ENCODE measurements at regions not wholly inside any gene's neighbourhood (a gene's known extent, or its start where the extent isn't known, plus 50 kb on each side); places are given as distances from the start of the nearest gene placed in this dataset.

- no peak for DNase-seq (ENCODE audit: low read depth in 2 of 3, low spot score in 2 of 3)
Observed at GRCh38 chr6:146886587-146887446, 288.0 kb downstream of the ADGB start.

GRCh38 chr6:146887447-146888077 is 288.8 kb downstream of the ADGB start:
- DNase-seq (ENCODE audit: low read depth in 2 of 3, low spot score in 2 of 3), result no peak

GRCh38 chr6:146889303-146889702 is 290.5 kb downstream of the ADGB start:
- DNase-seq (ENCODE audit: low read depth in 2 of 3, low spot score in 2 of 3), result no peak

DNA sequence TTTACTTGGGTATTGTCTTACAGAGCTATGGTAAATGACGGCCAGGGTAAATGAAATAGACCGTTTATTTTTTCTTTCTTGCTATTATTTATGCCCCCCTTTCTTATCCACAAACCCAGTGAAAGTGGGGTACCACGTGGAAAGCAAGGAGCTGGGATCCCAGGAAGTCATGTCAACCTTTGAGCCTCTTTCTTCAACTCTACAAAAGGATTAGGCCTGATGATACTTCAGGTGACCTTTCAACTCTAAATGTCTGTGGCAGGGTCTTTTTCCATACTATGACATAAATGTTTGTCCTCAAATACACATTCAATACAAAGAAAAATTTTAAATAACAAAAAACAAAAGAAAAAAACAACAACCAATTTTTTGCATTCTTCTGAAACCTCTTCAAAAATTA is 291.4 kb downstream of the ADGB start:
- DNase-seq (ENCODE audit: low read depth in 2 of 3, low spot score in 2 of 3), result no peak

DNA sequence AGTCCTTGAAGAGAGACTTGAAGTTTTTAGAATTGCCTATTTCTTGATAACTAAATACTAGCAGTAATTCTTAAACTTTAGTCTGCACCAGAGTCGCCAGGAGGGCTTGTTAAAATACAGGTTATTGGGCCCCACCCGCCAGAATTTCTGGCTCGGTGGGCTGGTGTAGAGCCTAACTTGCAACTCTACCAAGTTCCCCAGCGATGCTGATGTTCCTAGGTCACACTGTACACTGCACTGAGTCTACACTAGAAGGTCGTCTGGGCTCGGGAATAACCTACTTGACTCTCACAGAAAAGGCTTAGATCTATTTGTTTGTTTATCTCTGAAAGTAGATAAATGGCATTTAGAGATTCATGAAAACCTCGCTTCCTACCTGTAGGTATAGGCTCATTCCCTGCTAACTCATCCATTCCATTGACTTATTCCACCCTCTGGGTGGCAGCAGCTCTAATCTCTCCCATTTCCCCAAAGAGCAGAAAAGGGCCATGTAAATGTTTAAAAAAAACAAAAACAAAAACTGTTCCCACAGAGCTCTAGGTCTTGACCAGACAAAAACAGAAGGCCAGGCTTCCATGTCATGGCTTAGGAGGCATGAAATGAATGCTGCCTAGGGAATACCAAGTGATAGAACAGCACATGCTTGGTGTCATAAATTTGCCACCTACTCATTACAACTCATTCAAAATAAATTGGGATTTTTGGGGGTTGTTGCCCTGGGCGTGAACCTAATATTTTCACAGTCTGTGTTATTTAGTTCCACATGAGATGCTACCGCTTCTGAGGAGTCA is 292.1 kb downstream of the ADGB start:
- DNase-seq (ENCODE audit: low read depth in 2 of 3, low spot score in 2 of 3), result no peak

GRCh38 chr6:146891615-146892265 is 293.0 kb downstream of the ADGB start:
- no peak for DNase-seq (ENCODE audit: low read depth in 2 of 3, low spot score in 2 of 3)

DNA sequence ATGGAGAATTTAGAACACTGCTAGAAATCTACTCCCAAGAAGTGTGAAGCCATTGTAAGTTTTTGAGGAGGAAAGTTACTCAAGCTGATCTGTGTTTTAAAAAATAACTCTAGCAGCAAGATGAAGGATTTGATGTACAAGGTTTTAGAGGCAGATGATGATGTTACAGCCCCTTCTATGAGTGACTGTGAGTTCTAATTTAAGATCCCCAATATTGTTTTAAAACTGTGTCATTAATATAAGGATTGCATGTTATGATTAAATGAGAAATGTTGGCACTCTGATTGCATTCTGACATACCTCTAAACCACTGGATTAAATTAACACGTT is 293.5 kb downstream of the ADGB start:
- DNase-seq (ENCODE audit: low read depth in 2 of 3, low spot score in 2 of 3), result no peak

DNA sequence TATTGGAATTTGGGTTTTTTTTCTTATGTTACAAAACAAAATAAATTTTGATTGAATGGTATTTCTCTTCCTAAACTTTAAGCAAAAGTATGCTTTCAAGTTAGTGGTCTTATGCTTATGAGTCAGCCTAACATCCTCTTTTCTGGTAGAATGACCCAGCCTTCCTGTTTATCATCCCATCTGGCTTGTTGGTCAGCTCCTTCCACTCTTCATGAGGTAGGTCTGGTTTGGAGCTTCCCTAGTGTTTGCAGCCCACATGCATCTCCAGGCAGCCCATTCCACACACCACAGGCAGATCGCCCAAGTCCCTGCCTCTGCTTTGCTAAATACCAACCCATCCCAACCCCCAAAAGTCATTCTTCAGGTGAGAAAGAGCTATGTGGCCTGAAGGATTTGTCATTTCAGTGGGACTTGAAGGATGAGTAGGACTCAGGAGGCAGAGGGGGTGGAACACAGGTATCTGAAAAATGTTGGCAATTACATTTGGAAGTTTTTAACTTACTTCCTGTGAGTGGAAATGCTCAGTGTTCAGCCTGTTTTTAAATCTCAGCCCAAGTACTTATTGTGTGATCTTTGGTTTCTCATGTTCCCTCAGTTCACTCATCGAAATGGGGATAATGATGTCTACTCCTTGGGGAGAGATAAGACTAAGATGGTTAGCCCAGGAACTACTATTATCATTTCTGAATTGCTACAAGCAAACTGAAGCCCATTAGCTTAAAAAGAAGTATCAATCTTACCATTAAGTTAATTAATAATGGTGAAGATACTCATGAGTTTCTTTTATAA is 294.0 kb downstream of the ADGB start:
- DNase-seq (ENCODE audit: low read depth in 2 of 3, low spot score in 2 of 3), result peak in 2 of 3 donors; percentile 82 to 90

DNA sequence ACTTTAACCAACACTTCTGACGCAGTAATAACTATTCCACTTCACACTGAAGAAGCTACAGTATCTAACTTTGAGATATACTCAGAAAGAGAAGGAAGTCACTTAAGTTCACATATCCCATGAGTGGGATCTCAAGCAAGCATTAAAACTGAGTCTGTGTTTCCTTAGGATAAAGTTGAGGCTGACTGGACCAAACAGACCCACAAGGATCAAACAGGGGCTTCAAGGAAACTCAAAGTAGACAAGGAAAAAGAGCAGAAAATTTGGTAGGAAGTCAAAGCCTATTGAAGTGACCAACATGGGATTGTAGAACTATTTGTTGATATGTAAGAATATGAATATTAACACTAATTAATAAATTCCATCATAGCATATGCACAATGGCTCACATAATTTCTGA is 294.9 kb downstream of the ADGB start:
- DNase-seq (ENCODE audit: low read depth in 2 of 3, low spot score in 2 of 3), result no peak

GRCh38 chr6:146894624-146895023 is 295.9 kb downstream of the ADGB start:
- DNase-seq (ENCODE audit: low read depth in 2 of 3, low spot score in 2 of 3), result no peak

DNA sequence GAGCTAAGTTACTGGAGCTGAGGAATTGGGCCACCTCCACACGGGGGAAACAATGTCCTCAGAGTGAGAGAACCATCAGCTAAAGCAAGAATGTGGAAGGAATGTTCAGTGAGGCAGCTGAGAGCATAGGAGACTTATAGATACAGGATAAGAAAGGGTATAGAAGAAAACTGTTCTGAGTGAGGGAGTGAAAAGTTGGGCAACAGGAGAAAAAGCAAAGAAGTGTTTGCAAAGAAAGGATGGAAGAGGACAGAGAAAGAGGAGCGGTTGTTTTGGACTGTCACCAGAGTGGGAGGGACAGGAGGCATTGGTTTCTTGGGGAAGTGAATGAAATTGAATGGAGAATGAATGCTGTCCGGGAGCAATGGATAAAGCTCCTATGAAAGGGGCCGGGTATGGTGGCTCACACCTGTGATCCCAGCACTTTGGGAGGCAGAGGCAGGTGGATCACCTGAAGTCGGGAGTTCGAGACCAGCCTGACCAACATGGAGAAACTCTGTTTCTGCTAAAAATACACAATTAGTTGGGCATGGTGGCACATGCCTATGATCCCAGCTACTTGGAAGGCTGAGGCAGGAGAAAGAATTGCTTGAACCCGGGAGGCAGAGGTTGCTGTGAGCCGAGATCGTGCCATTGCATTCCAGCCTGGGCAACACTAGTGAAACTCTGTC is 296.5 kb downstream of the ADGB start:
- no peak for DNase-seq (ENCODE audit: low read depth in 2 of 3, low spot score in 2 of 3)

GRCh38 chr6:146895772-146896061 is 296.9 kb downstream of the ADGB start:
- DNase-seq (ENCODE audit: low read depth in 2 of 3, low spot score in 2 of 3), result no peak

DNA sequence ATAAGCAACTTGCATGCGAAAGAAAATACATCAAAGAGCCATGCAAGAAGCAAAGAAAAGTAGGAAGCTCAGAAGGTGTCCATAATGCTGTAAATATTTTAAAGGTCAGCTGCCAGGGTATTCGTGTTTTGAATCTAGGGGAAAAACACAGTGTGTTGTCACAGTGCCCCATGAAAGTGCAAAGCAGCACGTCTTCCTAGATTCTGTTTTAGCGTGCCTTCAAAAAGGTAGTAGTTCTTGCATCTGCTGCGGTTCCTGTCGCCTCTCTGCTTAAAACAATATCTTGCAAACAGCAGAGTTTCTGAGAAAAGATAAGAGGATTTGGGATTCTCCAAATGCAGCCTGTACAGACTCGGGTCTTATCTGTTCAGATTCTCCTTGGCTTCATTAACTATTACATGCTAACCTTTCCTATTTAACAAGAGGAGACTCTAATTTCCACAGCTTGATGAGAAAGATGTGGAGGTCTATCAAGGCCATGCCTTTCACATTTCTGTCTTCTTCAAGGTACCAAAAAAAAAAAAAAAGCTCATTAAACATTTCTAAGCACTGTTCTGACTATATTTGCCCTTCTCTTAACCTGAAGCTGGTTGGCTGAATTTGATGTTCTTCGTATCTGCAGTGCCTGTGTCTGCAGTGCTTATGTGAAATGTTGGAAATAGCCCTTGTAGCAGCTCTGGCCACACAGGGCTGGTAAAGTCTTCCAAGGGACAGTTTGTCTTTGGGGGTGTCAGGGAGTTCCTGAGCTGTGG is 297.5 kb downstream of the ADGB start:
- no peak for DNase-seq (ENCODE audit: low read depth in 2 of 3, low spot score in 2 of 3)

DNA sequence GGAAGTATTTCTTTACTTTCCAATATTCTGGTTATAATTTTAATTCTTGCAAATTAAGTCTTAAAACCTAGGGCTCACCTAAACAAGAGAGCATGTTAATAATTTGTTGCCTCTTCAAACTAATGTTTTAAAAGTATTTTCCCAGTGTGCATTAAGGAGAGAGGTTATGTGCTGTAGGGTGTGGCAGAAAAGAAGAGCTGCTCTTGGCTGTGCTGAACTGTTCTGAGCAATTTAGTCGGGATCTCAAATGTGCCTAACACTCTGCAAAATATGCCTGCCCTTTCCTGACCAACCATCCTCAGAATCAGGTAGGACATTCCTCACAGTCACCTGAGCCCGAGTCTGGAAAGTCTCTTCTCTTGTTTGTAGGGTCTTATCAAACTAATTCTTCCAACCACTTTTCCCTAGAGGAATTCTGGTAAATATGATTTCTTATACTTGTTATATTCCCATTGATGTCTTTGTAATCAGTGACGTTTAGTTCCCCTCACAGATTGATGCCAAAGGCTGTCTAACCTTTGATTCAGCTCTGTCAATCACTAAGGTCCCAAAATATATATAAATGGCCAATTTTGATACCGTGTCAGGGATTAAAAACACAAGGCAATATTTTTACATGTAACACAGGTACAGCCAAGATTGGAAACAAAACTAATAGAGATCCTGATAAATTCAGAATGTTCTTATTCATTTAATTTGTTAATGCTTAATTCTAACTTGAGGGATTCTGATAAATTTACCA is 298.4 kb downstream of the ADGB start:
- DNase-seq (ENCODE audit: low read depth in 2 of 3, low spot score in 2 of 3), result no peak

DNA sequence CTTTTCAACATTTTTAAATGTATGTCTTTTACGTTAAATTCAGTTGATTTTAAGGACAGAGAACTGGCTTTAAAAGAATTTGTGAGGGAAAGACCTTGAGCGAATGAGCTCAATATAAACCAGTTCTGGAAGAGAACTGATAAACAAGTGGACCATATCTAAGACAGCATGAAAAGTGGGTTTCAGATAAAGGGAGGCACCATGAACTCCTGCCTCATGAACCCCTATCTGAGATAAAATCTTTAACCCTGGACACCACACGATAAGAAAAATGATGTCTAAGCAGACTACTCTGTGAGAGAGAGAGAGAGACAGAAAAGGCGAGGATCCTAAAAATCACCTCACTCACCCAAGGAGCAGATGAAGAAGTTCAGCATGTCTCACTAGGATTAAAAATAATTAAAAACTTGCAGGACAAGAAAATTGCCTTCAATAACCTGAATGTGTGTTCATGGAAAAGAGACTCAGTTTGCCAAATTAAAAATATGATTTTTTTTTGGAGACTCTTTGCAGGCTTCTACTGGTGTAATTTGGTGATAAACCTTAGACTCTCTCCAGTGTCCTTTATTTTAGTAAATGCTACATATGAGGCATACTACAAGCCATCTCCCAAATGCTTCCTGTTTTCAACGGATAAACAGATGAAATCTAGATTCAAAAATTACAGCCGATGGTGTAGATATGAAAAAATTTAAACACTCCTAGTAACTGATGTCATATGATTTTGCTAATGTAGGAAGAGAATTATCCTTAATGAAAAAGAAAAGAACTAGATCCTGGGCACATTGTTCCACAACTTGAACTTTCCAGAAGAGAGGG is 299.5 kb downstream of the ADGB start:
- no peak for DNase-seq (ENCODE audit: low read depth in 2 of 3, low spot score in 2 of 3)

DNA sequence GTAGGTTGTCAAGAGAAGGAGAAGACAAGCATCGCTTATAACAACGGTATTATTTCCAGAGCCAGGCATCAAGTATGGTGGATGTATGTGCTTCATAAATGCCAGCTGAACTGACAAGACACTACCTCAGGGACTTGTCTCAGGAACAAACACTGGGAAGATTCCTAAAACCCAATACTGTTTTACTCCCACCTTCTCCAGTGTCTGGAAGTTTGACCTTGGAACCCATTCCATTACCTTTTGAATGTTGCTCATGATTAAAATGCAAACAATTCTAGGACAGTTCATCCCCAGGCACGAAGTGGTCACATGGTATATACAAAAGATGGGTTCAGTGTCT is 300.1 kb downstream of the ADGB start:
- no peak for DNase-seq (ENCODE audit: low read depth in 2 of 3, low spot score in 2 of 3)

GRCh38 chr6:146901940-146902816 is 302.0 kb upstream of the STXBP5 start:
- DNase-seq (ENCODE audit: low read depth in 2 of 3, low spot score in 2 of 3), result peak in 1 of 3 donors; percentile 58

All from hematopoietic multipotent progenitor cell (in vitro differentiated cells).